ENCODE measurements at regions not wholly inside any gene's neighbourhood (a gene's known extent, or its start where the extent isn't known, plus 50 kb on each side); places are given as distances from the start of the nearest gene placed in this dataset.

DNA sequence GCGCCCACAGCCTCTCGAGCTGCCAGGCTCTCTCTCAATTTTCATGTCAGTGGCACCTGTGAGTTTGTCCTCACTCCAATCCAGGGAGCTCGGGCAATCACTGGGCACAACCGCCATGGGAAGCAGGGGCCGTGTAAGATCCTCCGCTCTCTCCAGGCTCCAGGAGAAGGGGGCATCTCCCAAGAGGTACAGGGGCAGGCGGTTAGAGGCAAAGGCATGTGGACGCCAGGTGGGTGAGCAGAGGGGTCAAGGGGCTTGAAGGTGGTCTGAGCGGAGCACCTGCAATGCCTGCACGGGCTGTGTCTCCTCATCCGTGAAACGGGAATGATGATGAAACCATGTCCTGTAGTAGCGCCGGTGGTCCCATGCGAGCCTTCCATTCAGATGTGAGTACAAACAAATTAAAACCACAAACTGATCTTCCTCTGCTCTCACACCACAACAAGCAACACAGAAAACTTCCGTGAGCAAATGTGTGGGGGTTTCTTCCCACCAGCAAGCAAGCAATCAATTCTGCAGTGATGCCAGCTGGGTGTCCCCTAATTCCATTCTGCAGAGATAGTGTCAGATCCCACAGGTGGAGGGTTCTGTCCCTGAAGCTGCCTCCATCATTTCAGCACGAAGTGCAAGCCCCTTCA lies 222.5 kb upstream of the PMEPA1 start:
- H3K4ac ChIP-seq (ENCODE audit: low read depth, low read length): no peak overlapping the region
- no peak overlapping the region for H2BK12ac ChIP-seq (ENCODE audit: insufficient read length, low read depth, low read length)
- no peak overlapping the region for H3K23ac ChIP-seq (ENCODE audit: insufficient read length, low read depth, low read length)
- no peak overlapping the region for H4K5ac ChIP-seq (ENCODE audit: insufficient read length, low read depth, low read length)
- H4K20me1 ChIP-seq (ENCODE audit: control insufficient read depth, insufficient read depth, insufficient read length): no peaks in the 10 kb centered on the region
- no peak overlapping the region for H3K18ac ChIP-seq (ENCODE audit: insufficient read length, low read depth, low read length)
- Mint-ChIP-seq H3K4me3 (no peak overlapping the region), H3K36me3 (ENCODE audit: insufficient read depth in 1 of 3, low read depth in 3 of 3) (peaks cover 0 to 10% (median 0%) of the 10 kb centered on the region in 3 experiments; a peak in 2 of 7 replicates), H3K4me1 (peaks cover 22 to 26% of the 10 kb centered on the region in 2 experiments), H3K27ac (no peak overlapping the region), H3K27me3 (ENCODE audit: low read depth) (peaks cover 7% of the 10 kb centered on the region), H3K9me3 (peaks cover 0 to 7% of the 10 kb centered on the region in 2 experiments; a peak in 1 of 5 replicates)
- no peak overlapping the region for H2BK120ac ChIP-seq (ENCODE audit: low read depth, low read length, poor library complexity, severe bottlenecking)
- no CpG with 5 or more reads among the region's 17 CpGs for WGBS (ENCODE audit: extremely low coverage, insufficient read length, low lambda C conversion rate)
- H3K14ac ChIP-seq (ENCODE audit: insufficient read depth, low read length): no peak overlapping the region
- H3K27ac ChIP-seq (ENCODE audit: insufficient read length, low read depth, low read length): no peak overlapping the region
- no peak overlapping the region for H3K9ac ChIP-seq (ENCODE audit: extremely low read depth, insufficient read length, low read length)
- H3K9me3 ChIP-seq (ENCODE audit: control insufficient read depth, low read depth, low read length): no peaks in the 10 kb centered on the region
- no peak overlapping the region for H3T11ph ChIP-seq (ENCODE audit: low read length)
- H3K79me2 ChIP-seq (ENCODE audit: insufficient read depth, low read length): no peaks in the 10 kb centered on the region
- TF ChIP-seq, protein P1, sequence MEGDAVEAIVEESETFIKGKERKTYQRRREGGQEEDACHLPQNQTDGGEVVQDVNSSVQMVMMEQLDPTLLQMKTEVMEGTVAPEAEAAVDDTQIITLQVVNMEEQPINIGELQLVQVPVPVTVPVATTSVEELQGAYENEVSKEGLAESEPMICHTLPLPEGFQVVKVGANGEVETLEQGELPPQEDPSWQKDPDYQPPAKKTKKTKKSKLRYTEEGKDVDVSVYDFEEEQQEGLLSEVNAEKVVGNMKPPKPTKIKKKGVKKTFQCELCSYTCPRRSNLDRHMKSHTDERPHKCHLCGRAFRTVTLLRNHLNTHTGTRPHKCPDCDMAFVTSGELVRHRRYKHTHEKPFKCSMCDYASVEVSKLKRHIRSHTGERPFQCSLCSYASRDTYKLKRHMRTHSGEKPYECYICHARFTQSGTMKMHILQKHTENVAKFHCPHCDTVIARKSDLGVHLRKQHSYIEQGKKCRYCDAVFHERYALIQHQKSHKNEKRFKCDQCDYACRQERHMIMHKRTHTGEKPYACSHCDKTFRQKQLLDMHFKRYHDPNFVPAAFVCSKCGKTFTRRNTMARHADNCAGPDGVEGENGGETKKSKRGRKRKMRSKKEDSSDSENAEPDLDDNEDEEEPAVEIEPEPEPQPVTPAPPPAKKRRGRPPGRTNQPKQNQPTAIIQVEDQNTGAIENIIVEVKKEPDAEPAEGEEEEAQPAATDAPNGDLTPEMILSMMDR (conservative IDR thresholded peaks at IDR 0.05): no peak
- H3K4me1 ChIP-seq (ENCODE audit: insufficient read depth, low read length): no peaks in the 10 kb centered on the region
- H2AFZ ChIP-seq (ENCODE audit: low read length): no peak overlapping the region
- no peaks in the 10 kb centered on the region for H3K23me2 ChIP-seq (ENCODE audit: insufficient read length, low read depth, low read length, poor library complexity, severe bottlenecking)
- no peak overlapping the region for H2AK5ac ChIP-seq (ENCODE audit: insufficient read length, low read length)
- no peak overlapping the region for H3K4me2 ChIP-seq (ENCODE audit: insufficient read depth, insufficient read length, low read length)
- no peaks in the 10 kb centered on the region for H3K79me1 ChIP-seq (ENCODE audit: insufficient read depth, low read depth, low read length, poor library complexity, severe bottlenecking)
- H2BK15ac ChIP-seq (ENCODE audit: low read depth, low read length): no peak overlapping the region
- no peak overlapping the region for H4K8ac ChIP-seq (replicated peaks; ENCODE audit: insufficient read length, low read depth, low read length)
- no peaks in the 10 kb centered on the region for H3K27me3 ChIP-seq (ENCODE audit: insufficient read depth, low read length)
- no peak overlapping the region for H2BK5ac ChIP-seq (ENCODE audit: insufficient read length, low read length)
- no peak for DNase-seq
- no peak overlapping the region for H3K56ac ChIP-seq (ENCODE audit: insufficient read length, low read depth, low read length)
- no peak overlapping the region for H2BK20ac ChIP-seq (ENCODE audit: low read depth, low read length, poor library complexity, severe bottlenecking)
- H4K91ac ChIP-seq (ENCODE audit: insufficient read length, low read depth, low read length): no peak overlapping the region
